Gastrocnemius medialis (tissue), 4 donors: ENCODE measurements at regions not wholly inside any gene's neighbourhood (a gene's known extent, or its start where the extent isn't known, plus 50 kb on each side); places are given as distances from the start of the nearest gene placed in this dataset.

Experiments used
- ATAC-seq, 2 donors: fragments of 150-250 bp; one replicate each; pipeline ENCODE4 v1.9.1; 2016
- DNase-seq, 2 donors: peaks; one replicate each; pipeline ENCODE4 v3.0.0-alpha.2; 2019
- H3K27ac ChIP-seq, 4 donors: fragments of 200-600 bp; sonication (generic); 1 replicate in 1 of 4; 2 replicates in 3 of 4; pipeline ENCODE4 v1.5.1; 2016 to 2018; ENCODE audit warnings: mild to moderate bottlenecking in 2 of 4, moderate library complexity in 1 of 4
- H3K27me3 ChIP-seq, 3 donors: fragments of 200-600 bp; sonication (generic) in 2 of 3; 1 replicate in 1 of 3; 2 replicates in 2 of 3; pipeline versions ENCODE4 v1.5.1 to v1.6.0; 2016 to 2019; ENCODE audit warnings: mild to moderate bottlenecking in 1 of 3, moderate library complexity in 1 of 3
- H3K36me3 ChIP-seq, 2 donors: fragments of 200-600 bp; sonication (generic) in 1 of 2; one replicate each; pipeline ENCODE4 v1.5.1; 2017 to 2018
- H3K4me1 ChIP-seq, 2 donors: fragments of 200-600 bp; sonication (generic) in 1 of 2; one replicate each; pipeline ENCODE4 v1.5.1; 2016 to 2017; ENCODE audit warnings: mild to moderate bottlenecking in 2 of 2
- H3K4me3 ChIP-seq, 4 donors: fragments of 200-600 bp; sonication (generic) in 3 of 4; 1 replicate in 1 of 4; 2 replicates in 3 of 4; pipeline ENCODE4 v1.5.1; 2016 to 2019; ENCODE audit warnings: mild to moderate bottlenecking in 2 of 4
- H3K9me3 ChIP-seq, 3 donors: fragments of 200-600 bp; sonication (generic) in 2 of 3; 1 replicate in 1 of 3; 2 replicates in 2 of 3; pipeline ENCODE4 v1.5.1; 2016 to 2019
- POLR2A ChIP-seq, 2 donors: fragments of 450-650 bp; IDR thresholded peaks; one replicate each; pipeline ENCODE4 v1.6.1; 2017; ENCODE audit warnings: antibody characterized with exemption in 2 of 2, mild to moderate bottlenecking in 2 of 2, moderate library complexity in 2 of 2
- in situ Hi-C, 4 donors: fragments of 200-750 bp; cut with MboI; loops; one replicate each; pipeline versions ENCODE4 v1.15.0 to v1.8.0; 2017; ENCODE audit warnings: low sequenced_read_pairs in 4 of 4
- intact Hi-C: fragments of 100-400 bp; cut with DNase I; formaldehyde crosslinking; loops from one replicate; pipeline ENCODE4 v1.15.1; 2023; ENCODE audit warnings: low total_unique reads
- TF ChIP-seq, protein P1 (sequence below), 5 experiments: fragments of 450-650 bp in 3 of 5; fragments of 200-600 bp in 2 of 5; sonication (generic) in 2 of 5; IDR thresholded peaks in 4 of 5; conservative IDR thresholded peaks in 1 of 5; 1 replicate in 4 of 5; 2 replicates in 1 of 5; pipeline ENCODE4 v1.5.1; 2016 to 2019; ENCODE audit warnings: antibody characterized with exemption in 5 of 5, mild to moderate bottlenecking in 3 of 5, moderate library complexity in 3 of 5

DNA sequence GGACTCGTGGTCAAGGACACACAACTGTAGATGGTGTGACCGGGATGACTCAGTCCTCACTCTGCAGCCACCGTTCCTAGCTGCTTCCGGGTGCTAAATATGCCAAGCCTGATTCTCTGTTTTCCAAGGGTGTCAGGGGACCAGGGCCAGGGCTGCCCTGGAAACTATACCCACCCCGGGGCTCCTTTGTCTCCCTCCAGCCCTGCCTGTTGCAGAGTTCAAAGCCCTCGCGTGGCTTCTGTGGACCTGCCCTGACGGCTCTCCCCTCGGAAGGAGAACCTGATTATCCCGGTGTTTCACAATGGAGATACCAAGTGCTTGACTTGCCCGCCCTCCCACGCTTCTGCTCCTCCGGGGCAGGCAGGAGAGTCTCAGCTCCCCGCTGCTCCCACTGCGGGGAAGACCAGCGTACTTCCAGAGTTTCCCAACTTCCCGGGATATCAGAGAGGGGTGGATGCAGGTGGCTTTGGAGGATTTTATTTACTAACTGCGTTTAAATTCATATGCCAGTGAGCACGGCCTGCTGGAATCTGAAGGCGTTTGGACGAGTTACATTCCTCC lies 125.0 kb downstream of the ASB7 start:
- TF ChIP-seq, protein P1, sequence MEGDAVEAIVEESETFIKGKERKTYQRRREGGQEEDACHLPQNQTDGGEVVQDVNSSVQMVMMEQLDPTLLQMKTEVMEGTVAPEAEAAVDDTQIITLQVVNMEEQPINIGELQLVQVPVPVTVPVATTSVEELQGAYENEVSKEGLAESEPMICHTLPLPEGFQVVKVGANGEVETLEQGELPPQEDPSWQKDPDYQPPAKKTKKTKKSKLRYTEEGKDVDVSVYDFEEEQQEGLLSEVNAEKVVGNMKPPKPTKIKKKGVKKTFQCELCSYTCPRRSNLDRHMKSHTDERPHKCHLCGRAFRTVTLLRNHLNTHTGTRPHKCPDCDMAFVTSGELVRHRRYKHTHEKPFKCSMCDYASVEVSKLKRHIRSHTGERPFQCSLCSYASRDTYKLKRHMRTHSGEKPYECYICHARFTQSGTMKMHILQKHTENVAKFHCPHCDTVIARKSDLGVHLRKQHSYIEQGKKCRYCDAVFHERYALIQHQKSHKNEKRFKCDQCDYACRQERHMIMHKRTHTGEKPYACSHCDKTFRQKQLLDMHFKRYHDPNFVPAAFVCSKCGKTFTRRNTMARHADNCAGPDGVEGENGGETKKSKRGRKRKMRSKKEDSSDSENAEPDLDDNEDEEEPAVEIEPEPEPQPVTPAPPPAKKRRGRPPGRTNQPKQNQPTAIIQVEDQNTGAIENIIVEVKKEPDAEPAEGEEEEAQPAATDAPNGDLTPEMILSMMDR (IDR thresholded peaks at IDR 0.05 in 4 of 5, conservative IDR thresholded peaks at IDR 0.05 in 1 of 5): no peak
- TF ChIP-seq POLR2A (IDR thresholded peaks at IDR 0.05): no peak

DNA sequence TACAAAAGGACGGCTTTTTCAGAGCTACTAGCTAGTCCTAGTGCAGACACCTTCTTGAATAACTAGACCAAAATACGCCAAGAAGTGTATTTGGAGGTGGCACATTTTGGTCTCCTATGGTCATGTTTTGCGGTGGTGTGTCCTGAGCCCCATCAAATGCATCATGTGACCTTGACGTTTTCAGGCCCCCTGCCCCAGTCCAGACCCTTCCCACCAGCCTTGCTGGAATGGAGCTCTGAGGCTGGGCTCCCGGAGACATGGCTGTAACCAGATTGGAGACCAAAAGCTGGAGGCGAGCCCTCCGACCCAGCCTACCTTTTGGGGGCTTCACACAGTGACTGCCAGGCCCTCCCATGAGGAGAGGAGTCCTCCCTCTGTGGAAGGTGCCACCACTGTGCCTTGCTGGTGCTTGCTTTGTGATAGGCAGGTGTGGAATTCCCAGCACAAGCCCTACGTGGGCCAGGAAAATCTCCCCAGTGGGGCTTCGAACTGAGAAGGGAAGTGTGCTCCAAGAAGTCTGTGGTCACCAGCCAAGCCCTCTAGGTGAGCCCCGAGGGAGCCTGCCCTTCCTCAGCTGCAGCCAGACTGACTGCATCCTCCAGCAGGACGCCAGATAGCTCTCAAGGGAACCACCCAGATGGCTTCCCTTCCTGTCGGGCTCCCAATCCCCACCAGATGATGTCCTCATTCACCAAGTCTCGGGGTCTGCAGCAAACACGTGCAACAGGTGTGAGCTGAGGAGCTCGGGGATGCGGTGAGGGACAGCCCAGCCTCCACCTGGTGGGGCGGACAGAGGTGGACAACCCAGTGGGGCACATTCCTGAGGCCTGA lies 126.2 kb downstream of the ASB7 start:
- in situ Hi-C loops: no loop called here
- intact Hi-C loops: no loop called here
- TF ChIP-seq POLR2A (IDR thresholded peaks at IDR 0.05): no peak
- TF ChIP-seq, protein P1 (IDR thresholded peaks at IDR 0.05 in 4 of 5, conservative IDR thresholded peaks at IDR 0.05 in 1 of 5): no peak
- H3K27me3 ChIP-seq: no peaks in the 10 kb centered on the region
- ATAC-seq (no peak), DNase-seq (no peak)
- no peaks in the 10 kb centered on the region for H3K9me3 ChIP-seq
- no peak overlapping the region for H3K27ac ChIP-seq
- H3K4me1 ChIP-seq: peaks cover 0 to 5% of the 10 kb centered on the region in 2 donors
- H3K4me3 ChIP-seq: no peak overlapping the region
- H3K36me3 ChIP-seq: no peaks in the 10 kb centered on the region

More for the DNA sequence above, 125.0 kb downstream of the ASB7 start:
- ATAC-seq (no peak), DNase-seq (no peak)
- Histone ChIP-seq H3K4me1 (peaks cover 0 to under 1% of the 10 kb centered on the region in 2 donors), H3K36me3 (no peaks in the 10 kb centered on the region), H3K27ac (no peak overlapping the region), H3K9me3 (no peaks in the 10 kb centered on the region), H3K27me3 (no peaks in the 10 kb centered on the region), H3K4me3 (no peak overlapping the region)
- in situ Hi-C loops (no loop called here), intact Hi-C loops (no loop called here)

DNA sequence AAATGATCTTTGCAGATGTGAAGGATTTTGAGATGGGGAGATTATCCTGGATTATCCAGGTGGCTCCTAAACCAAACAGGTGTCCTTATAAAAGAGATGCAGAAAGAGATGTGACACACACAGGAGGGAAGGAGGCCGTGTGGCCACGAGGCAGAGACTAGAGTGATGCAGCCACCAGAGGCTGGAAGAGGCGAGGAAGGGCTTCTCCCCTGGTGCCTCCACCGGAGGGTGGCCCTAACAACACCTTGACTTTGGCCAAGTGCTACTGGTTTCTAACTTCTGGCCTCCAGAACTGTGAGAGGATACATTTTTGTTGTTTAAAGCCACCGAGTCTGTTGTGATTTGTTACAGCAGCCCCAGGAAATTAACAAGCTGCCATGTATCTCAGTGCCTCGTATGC lies 127.1 kb downstream of the ASB7 start:
- ATAC-seq: no peak
- intact Hi-C loops: no loop called here
- Histone ChIP-seq H3K36me3 (no peaks in the 10 kb centered on the region), H3K9me3 (no peaks in the 10 kb centered on the region), H3K4me1 (peaks cover 0 to 5% of the 10 kb centered on the region in 2 donors), H3K4me3 (no peak overlapping the region), H3K27ac (no peak overlapping the region), H3K27me3 (no peaks in the 10 kb centered on the region)
- in situ Hi-C loops: no loop called here
- TF ChIP-seq POLR2A (IDR thresholded peaks at IDR 0.05): no peak
- no peak for DNase-seq

DNA sequence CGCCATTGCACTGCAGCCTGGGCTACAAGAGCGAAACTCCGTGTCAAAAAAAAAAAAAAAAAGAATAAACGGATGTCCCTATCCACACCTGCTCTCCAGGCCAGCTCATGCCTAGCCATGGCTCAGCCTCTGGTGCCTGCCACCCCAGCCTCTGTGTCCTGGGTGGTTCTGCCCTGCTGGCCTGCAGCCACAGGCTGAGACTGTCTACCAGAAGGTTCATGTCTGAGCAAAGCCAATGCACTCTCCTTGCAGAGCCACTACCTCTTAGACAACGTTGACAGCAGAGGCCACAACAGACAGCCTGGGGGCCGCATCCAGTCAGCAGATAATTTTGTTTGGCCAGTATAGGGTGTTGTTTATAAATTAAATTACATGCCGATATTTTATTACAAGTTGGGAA lies 127.7 kb downstream of the ASB7 start:
- H3K4me1 ChIP-seq: peaks cover 0 to 5% of the 10 kb centered on the region in 2 donors
- intact Hi-C loops: no loop called here
- DNase-seq: no peak
- in situ Hi-C loops: no loop called here
- H3K27me3 ChIP-seq: no peaks in the 10 kb centered on the region
- H3K27ac ChIP-seq: no peak overlapping the region
- H3K9me3 ChIP-seq: no peaks in the 10 kb centered on the region
- no peak for ATAC-seq
- no peaks in the 10 kb centered on the region for H3K36me3 ChIP-seq
- H3K4me3 ChIP-seq: no peak overlapping the region
- TF ChIP-seq, protein P1 (IDR thresholded peaks at IDR 0.05 in 4 of 5, conservative IDR thresholded peaks at IDR 0.05 in 1 of 5): no peak
- no peak for TF ChIP-seq POLR2A (IDR thresholded peaks at IDR 0.05)

DNA sequence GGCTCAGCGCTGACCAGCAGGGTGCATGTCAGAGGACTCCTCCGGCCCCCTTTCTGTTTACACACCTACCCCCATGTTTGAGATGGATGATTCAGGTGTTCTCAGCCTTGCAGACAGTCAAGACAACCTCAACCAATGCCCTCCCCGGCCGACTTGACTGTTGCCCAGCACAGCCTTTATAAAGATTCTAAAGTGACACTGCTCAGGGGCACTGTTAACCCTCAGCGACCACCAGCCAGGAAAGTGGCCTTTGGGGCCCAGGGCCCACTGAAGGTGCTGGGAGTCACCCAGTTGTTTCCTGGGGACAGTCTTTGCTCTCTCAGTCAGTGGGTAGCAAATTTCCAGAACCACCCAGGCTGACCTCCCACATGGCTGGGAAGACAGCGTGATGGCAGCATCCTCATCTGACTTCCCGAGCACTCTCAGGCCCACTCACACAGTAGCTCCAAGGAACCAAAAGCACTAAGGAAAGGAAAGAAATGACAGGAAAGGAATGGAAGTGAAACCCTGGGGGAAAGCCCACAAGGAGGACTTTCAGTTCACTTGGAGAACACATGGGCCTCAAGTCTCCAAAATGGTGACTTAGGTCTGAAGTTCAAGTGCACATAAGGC lies 128.4 kb downstream of the ASB7 start:
- ATAC-seq: no peak

More for the DNA sequence above, 128.4 kb downstream of the ASB7 start:
- no peak for DNase-seq
- H3K4me1 ChIP-seq: peaks cover 0 to 5% of the 10 kb centered on the region in 2 donors
- no peaks in the 10 kb centered on the region for H3K36me3 ChIP-seq
- TF ChIP-seq POLR2A (IDR thresholded peaks at IDR 0.05): no peak
- TF ChIP-seq, protein P1 (IDR thresholded peaks at IDR 0.05 in 4 of 5, conservative IDR thresholded peaks at IDR 0.05 in 1 of 5): no peak
- in situ Hi-C loops: no loop called here
- intact Hi-C loops: no loop called here
- no peaks in the 10 kb centered on the region for H3K9me3 ChIP-seq
- no peaks in the 10 kb centered on the region for H3K27me3 ChIP-seq
- no peak overlapping the region for H3K4me3 ChIP-seq
- H3K27ac ChIP-seq: no peak overlapping the region
